Medulla oblongata (tissue), 1 donor: ENCODE measurements at regions not wholly inside any gene's neighbourhood (a gene's known extent, or its start where the extent isn't known, plus 50 kb on each side); places are given as distances from the start of the nearest gene placed in this dataset.
A peak's percentile ranks its signal among the peaks of the same experiment; 100 is the strongest.
"Not testable (repeated sequence)": the region's sequence is repeated elsewhere in the genome, so short reads cannot be mapped to it uniquely, and the experiment has no call there.

Source experiments
- DNase-seq: peaks from one replicate; pipeline ENCODE4 v3.0.0-alpha.2; 2015; ENCODE audit errors: extremely low spot score

DNA sequence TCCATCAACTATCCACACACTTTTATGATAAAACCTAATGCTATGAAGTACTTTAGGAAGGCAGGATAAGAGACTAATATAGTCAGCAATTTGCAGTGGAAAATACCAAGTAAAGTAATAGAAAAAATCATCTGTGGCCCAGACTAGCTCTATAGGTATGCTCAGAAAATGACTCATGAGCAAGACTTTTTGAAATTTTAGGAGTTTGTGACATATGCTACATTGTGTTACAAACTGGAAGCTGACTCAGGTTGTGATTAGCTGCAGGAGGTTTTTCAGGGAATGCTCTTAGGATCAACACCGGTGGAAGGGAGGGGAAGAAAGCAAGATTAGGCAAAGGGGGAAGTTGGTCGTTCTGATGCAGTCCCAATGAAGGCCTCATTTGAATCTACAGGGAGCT is 56.1 kb downstream of the FEZF1 start:
- DNase-seq = no peak

GRCh38 chr7:122238729-122239128 is 65.8 kb downstream of the FEZF1 start:
- not testable (repeated sequence) for DNase-seq

DNA sequence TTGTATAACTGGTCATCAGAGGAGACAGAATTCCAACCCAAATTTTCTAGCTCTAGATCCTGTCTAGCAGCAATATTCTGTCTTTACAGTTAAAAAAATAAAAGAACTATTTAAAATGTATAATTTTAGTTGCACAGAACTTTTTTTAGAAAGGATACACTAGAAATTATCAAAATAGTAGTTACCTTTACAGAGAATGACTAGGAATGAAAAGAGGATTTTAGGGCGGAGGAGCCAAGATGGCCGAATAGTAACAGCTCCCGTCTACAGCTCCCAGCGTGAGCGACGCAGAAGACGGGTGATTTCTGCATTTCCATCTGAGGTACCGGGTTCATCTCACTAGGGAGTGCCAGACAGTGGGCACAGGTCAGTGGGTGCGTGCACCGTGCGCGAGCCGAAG is 66.3 kb downstream of the FEZF1 start:
- DNase-seq = not testable (repeated sequence)

- no peak for DNase-seq
Observed at GRCh38 chr7:122225874-122226273, 78.7 kb downstream of the FEZF1 start.

DNA sequence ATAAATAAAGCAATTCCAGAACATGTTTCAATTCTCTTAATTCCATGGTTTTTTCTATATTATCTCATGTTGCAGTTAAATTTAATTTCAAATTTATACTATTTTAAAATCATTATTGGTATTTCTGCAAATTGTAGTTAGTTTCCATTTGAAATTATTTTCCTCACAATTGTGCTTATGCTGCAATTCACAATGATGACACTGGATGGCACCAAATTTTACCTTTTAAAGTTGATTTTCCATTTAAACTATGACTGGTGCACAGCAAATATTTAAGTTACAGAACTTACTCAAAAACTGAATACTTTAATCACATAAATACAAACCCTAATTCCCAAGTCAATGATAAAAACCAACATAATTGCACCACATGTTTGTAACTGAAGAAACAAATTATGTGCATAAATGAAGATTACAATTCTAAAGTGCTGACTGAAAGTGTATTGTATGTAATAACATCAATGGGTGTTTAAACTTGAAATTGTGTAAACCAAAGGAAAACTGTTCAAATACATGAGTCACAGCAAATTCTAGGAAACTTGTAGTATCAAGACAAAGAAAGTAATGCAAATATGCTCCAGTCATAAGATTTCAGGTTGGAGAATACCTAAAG is 75.3 kb upstream of the AASS start:
- peak; percentile 53 for DNase-seq

DNA sequence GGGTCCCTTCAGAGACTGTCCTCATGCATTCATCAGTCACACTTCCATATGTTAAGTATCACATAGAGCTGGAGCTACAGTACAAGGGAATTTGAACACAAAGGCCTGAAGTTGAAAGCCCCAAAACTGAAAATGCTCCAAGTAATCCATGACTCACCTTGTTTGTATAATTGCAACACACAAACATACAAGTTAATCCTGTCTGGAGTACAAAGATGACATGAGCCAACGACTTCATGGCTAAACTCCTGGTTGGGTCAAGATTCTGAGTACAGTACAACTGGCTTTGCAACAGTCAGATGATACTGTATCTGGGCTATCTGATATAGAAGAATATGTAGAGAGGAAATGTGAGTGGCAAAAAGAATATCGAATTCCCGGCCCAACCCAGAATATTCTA is 73.1 kb upstream of the AASS start:
- DNase-seq = no peak

- no peak for DNase-seq
Observed at GRCh38 chr7:122212754-122213153, 68.7 kb upstream of the AASS start.

GRCh38 chr7:122211362-122211761 is 67.3 kb upstream of the AASS start:
- no peak for DNase-seq

- no peak for DNase-seq
Observed at GRCh38 chr7:122206985-122207384, 62.9 kb upstream of the AASS start.

- DNase-seq = no peak
Observed at GRCh38 chr7:122203814-122204213, 59.8 kb upstream of the AASS start.

DNA sequence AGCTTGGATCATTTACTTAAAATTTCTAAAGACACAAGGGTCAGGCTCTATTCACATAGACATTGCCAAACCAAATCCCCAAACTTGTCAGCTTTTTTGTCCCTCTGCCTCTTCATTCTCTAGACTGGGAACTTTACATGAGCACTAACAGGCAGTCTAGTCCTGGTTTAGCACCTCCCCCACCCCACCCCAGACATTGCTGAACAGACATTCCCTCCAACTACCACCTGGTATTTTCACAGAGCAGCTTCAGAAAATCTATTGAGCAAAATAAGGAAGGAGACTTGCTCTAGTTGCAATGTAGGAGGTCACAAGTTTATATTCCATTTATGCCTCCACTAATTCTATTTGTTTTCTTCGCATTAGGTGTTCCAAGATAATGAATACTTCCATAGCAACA is 56.8 kb upstream of the AASS start:
- DNase-seq = no peak

GRCh38 chr7:122199171-122199570 is 55.1 kb upstream of the AASS start:
- DNase-seq = no peak

GRCh38 chr7:122198581-122198980 is 54.5 kb upstream of the AASS start:
- no peak for DNase-seq
